Liver (tissue), 8 donors: ENCODE measurements at regions not wholly inside any gene's neighbourhood (a gene's known extent, or its start where the extent isn't known, plus 50 kb on each side); places are given as distances from the start of the nearest gene placed in this dataset.

Experiments used
- DNase-seq: peaks from one replicate; pipeline ENCODE4 v3.0.0-alpha.2; 2017; ENCODE audit warnings: low spot score
- H3K27ac ChIP-seq, 2 donors: one replicate each; pipeline ENCODE4 v1.7.0; 2013; ENCODE audit warnings: inconsistent platforms in 2 of 2, low read length in 2 of 2, control low read depth in 1 of 2, low read depth in 1 of 2, mild to moderate bottlenecking in 1 of 2
- H3K27me3 ChIP-seq, 4 donors: one replicate each; pipeline versions ENCODE4 v1.6.1 to v1.7.0; 2013; ENCODE audit warnings: low read length in 3 of 4, inconsistent platforms in 1 of 4, mild to moderate bottlenecking in 1 of 4, moderate library complexity in 1 of 4; ENCODE audit not compliant: control insufficient read depth in 4 of 4, insufficient read depth in 4 of 4
- H3K36me3 ChIP-seq, 4 donors: one replicate each; pipeline versions ENCODE4 v1.6.1 to v1.7.0; 2013; ENCODE audit warnings: low read length in 3 of 4, mild to moderate bottlenecking in 3 of 4, low read depth in 1 of 4, moderate library complexity in 1 of 4; ENCODE audit not compliant: control insufficient read depth in 4 of 4, insufficient read depth in 3 of 4
- H3K4me1 ChIP-seq, 4 donors: one replicate each; pipeline versions ENCODE4 v1.6.1 to v1.7.0; 2013; ENCODE audit warnings: low read length in 3 of 4, mild to moderate bottlenecking in 3 of 4, moderate library complexity in 1 of 4; ENCODE audit not compliant: control insufficient read depth in 4 of 4, insufficient read depth in 4 of 4
- H3K4me3 ChIP-seq, 3 donors: one replicate each; pipeline versions ENCODE4 v1.6.1 to v1.7.0; 2013; ENCODE audit warnings: low read length in 3 of 3, control low read depth in 1 of 3, low read depth in 1 of 3, mild to moderate bottlenecking in 1 of 3
- H3K9ac ChIP-seq, 2 donors: one replicate each; pipeline ENCODE4 v1.7.0; 2013; ENCODE audit warnings: low read length in 2 of 2, mild to moderate bottlenecking in 2 of 2, moderate library complexity in 2 of 2, control low read depth in 1 of 2, low read depth in 1 of 2
- H3K9me3 ChIP-seq, 4 donors: one replicate each; pipeline versions ENCODE4 v1.6.1 to v1.7.0; 2013; ENCODE audit warnings: low read length in 3 of 4; ENCODE audit not compliant: control insufficient read depth in 4 of 4
- CTCF ChIP-seq: fragments of 150-350 bp; IDR thresholded peaks from 2 replicates; pipeline ENCODE4 v1.5.1; 2017; ENCODE audit warnings: improper control_type of control experiment, low read depth, low read length; ENCODE audit not compliant: missing input control
- EGR1 ChIP-seq, 2 donors: IDR thresholded peaks; 2 replicates each; pipeline ENCODE4 v1.6.1; 2016 to 2018; ENCODE audit warnings: antibody characterized with exemption in 2 of 2, low read depth in 2 of 2
- FOXA1 ChIP-seq: IDR thresholded peaks from 2 replicates; pipeline ENCODE4 v1.6.1; 2016; ENCODE audit warnings: antibody characterized with exemption
- GABPA ChIP-seq, 2 donors: IDR thresholded peaks in 1 of 2; conservative IDR thresholded peaks in 1 of 2; 2 replicates each; pipeline ENCODE4 v1.6.1; 2016; ENCODE audit warnings: antibody characterized with exemption in 2 of 2, mild to moderate bottlenecking in 1 of 2, moderate library complexity in 1 of 2
- HNF4A ChIP-seq, 2 donors: conservative IDR thresholded peaks; 2 replicates each; pipeline ENCODE4 v1.6.1; 2016; ENCODE audit warnings: antibody characterized with exemption in 2 of 2, mild to moderate bottlenecking in 2 of 2
- HNF4G ChIP-seq: IDR thresholded peaks from 2 replicates; pipeline ENCODE4 v1.6.1; 2016; ENCODE audit warnings: antibody characterized with exemption
- JUND ChIP-seq, 2 donors: IDR thresholded peaks; 2 replicates each; pipeline ENCODE4 v1.6.1; 2016; ENCODE audit warnings: antibody characterized with exemption in 2 of 2
- MAX ChIP-seq: IDR thresholded peaks from 2 replicates; pipeline ENCODE4 v1.6.1; 2016; ENCODE audit warnings: antibody characterized with exemption
- NR2F2 ChIP-seq: IDR thresholded peaks from 2 replicates; pipeline ENCODE4 v1.6.1; 2016; ENCODE audit warnings: antibody characterized with exemption
- RAD21 ChIP-seq, 2 donors: IDR thresholded peaks; 2 replicates each; pipeline ENCODE4 v1.6.1; 2016; ENCODE audit warnings: antibody characterized with exemption in 2 of 2, mild to moderate bottlenecking in 2 of 2
- REST ChIP-seq: IDR thresholded peaks from 2 replicates; pipeline ENCODE4 v1.6.1; 2016; ENCODE audit warnings: antibody characterized with exemption, mild to moderate bottlenecking
- RXRA ChIP-seq, 2 donors: IDR thresholded peaks; 2 replicates each; pipeline ENCODE4 v1.6.1; 2017 to 2018; ENCODE audit warnings: antibody characterized with exemption in 2 of 2, mild to moderate bottlenecking in 1 of 2
- SP1 ChIP-seq: IDR thresholded peaks from 2 replicates; pipeline ENCODE4 v1.6.1; 2018; ENCODE audit warnings: antibody characterized with exemption, mild to moderate bottlenecking
- TAF1 ChIP-seq: conservative IDR thresholded peaks from 2 replicates; pipeline ENCODE4 v1.6.1; 2016; ENCODE audit warnings: antibody characterized with exemption, mild to moderate bottlenecking
- YY1 ChIP-seq: IDR thresholded peaks from 2 replicates; pipeline ENCODE4 v1.6.1; 2016; ENCODE audit warnings: antibody characterized with exemption, mild to moderate bottlenecking
- WGBS: extraction: QIAGEN DNeasy Blood & Tissue Kit; methylation state at CpG from one replicate; pipeline ENCODE4 v1.1.7; 2013; 5-methylcytosine and 5-hydroxymethylcytosine counted together
- TF ChIP-seq, protein P1 (sequence below): IDR thresholded peaks from 2 replicates; pipeline ENCODE4 v1.6.1; 2016; ENCODE audit warnings: antibody characterized with exemption
- TF ChIP-seq, protein P2 (sequence below): IDR thresholded peaks from 2 replicates; pipeline ENCODE4 v1.6.1; 2016; ENCODE audit warnings: antibody characterized with exemption
- donor health status: healthy.
- donor health status: healthy.
- donor health status: healthy.
- donor health status: healthy.
- donor health status: healthy.

DNA sequence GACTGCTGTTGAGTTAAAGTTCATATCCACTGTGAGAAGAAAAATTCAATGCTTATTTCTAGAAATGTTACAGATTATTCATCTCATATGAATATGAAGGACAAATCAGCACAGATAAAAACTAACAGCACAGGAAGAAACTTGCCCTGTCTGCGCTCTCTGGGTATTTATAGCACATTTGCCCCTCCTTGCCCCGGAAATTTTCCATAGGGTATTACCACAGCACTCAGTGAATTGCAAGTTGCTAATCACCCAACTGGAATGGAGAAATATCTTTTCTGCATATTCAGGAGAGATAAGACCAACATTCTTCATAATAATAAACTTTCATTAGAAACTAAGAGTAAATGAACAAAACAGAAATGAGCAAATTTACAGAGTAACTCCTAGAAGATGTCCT is 318.0 kb upstream of the KLF12 start:
- 64% methylated on average over 2 of the region's 2 CpGs for WGBS
- no peak overlapping the region for H3K27ac ChIP-seq

DNA sequence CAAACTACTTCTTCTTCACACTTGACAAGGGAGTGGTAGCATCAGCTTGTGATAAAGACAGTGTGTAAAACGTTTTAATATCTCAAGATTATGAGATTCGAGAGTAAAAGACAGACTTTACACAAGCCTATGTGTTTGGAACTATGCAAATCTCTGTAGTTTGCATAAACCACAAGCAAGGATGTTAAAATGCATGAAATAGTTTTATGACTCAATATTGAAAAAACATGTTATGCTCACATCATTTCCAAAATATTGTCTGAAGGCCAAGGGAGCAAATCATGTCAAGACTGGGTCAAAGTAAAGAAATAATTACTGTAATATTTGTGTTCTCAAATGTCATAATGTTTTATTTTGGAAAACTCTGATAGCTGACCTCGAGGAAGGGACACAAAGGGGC is 316.8 kb upstream of the KLF12 start:
- no peak for DNase-seq
- whole genome bisulfite sequencing = 54% methylated on average over 3 of the region's 3 CpGs
- no peaks in the 10 kb centered on the region for H3K4me1 ChIP-seq
- no peak overlapping the region for H3K4me3 ChIP-seq
- no peaks in the 10 kb centered on the region for H3K36me3 ChIP-seq
- no peaks in the 10 kb centered on the region for H3K9me3 ChIP-seq
- peak; percentile 65 for TF ChIP-seq NR2F2
- no peak for TF ChIP-seq EGR1 (IDR thresholded peaks at IDR 0.05; ENCODE audit: low read depth in 2 of 2)
- no peak overlapping the region for H3K9ac ChIP-seq
- no peak overlapping the region for H3K27ac ChIP-seq
- no peaks in the 10 kb centered on the region for H3K27me3 ChIP-seq

More for the DNA sequence above, 318.0 kb upstream of the KLF12 start:
- TF ChIP-seq, protein P1, sequence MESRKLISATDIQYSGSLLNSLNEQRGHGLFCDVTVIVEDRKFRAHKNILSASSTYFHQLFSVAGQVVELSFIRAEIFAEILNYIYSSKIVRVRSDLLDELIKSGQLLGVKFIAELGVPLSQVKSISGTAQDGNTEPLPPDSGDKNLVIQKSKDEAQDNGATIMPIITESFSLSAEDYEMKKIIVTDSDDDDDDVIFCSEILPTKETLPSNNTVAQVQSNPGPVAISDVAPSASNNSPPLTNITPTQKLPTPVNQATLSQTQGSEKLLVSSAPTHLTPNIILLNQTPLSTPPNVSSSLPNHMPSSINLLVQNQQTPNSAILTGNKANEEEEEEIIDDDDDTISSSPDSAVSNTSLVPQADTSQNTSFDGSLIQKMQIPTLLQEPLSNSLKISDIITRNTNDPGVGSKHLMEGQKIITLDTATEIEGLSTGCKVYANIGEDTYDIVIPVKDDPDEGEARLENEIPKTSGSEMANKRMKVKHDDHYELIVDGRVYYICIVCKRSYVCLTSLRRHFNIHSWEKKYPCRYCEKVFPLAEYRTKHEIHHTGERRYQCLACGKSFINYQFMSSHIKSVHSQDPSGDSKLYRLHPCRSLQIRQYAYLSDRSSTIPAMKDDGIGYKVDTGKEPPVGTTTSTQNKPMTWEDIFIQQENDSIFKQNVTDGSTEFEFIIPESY = no peak
- TF ChIP-seq JUND (IDR thresholded peaks at IDR 0.05) = no peak
- TF ChIP-seq SP1 = no peak
- TF ChIP-seq RAD21 (IDR thresholded peaks at IDR 0.05) = no peak
- TF ChIP-seq YY1 = no peak
- TF ChIP-seq GABPA (IDR thresholded peaks at IDR 0.05 in 1 of 2, conservative IDR thresholded peaks at IDR 0.05 in 1 of 2) = no peak
- no peak for TF ChIP-seq HNF4G
- TF ChIP-seq, protein P2, sequence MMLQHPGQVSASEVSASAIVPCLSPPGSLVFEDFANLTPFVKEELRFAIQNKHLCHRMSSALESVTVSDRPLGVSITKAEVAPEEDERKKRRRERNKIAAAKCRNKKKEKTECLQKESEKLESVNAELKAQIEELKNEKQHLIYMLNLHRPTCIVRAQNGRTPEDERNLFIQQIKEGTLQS = no peak
- TF ChIP-seq CTCF = no peak
- no peak for TF ChIP-seq EGR1 (IDR thresholded peaks at IDR 0.05; ENCODE audit: low read depth in 2 of 2)
- no peak for TF ChIP-seq FOXA1
- no peak for TF ChIP-seq MAX
- TF ChIP-seq RXRA (IDR thresholded peaks at IDR 0.05) = no peak
- Histone ChIP-seq H3K4me3 (no peak overlapping the region), H3K27me3 (no peaks in the 10 kb centered on the region), H3K36me3 (no peaks in the 10 kb centered on the region), H3K4me1 (no peaks in the 10 kb centered on the region), H3K9ac (no peak overlapping the region), H3K9me3 (no peaks in the 10 kb centered on the region)
- no peak for DNase-seq

GRCh38 chr13:74450525-74450845 is 316.3 kb upstream of the KLF12 start:
- Histone ChIP-seq H3K4me3 (no peak overlapping the region), H3K27ac (no peak overlapping the region), H3K4me1 (no peaks in the 10 kb centered on the region), H3K9me3 (no peaks in the 10 kb centered on the region), H3K27me3 (no peaks in the 10 kb centered on the region), H3K9ac (no peak overlapping the region), H3K36me3 (no peaks in the 10 kb centered on the region)
- 78% methylated on average over 3 of the region's 3 CpGs for WGBS
- no peak for DNase-seq
- TF ChIP-seq NR2F2 (no peak), REST (no peak), SP1 (no peak), MAX (no peak), TAF1 (no peak), JUND (IDR thresholded peaks at IDR 0.05) (no peak), HNF4G (no peak), CTCF (no peak), RXRA (IDR thresholded peaks at IDR 0.05) (no peak), EGR1 (IDR thresholded peaks at IDR 0.05; ENCODE audit: low read depth in 2 of 2) (no peak), HNF4A (conservative IDR thresholded peaks at IDR 0.05) (no peak), GABPA (IDR thresholded peaks at IDR 0.05 in 1 of 2, conservative IDR thresholded peaks at IDR 0.05 in 1 of 2) (no peak)
- TF ChIP-seq, protein P2 = no peak
